BE2C (cell line): ENCODE measurements at regions not wholly inside any gene's neighbourhood (a gene's known extent, or its start where the extent isn't known, plus 50 kb on each side); places are given as distances from the start of the nearest gene placed in this dataset.

Source experiments
- DNase-seq: peaks from one replicate; pipeline ENCODE4 v3.0.0-alpha.2; 2020
- H3K27me3 ChIP-seq: fragments of 250-450 bp; sonication (Bioruptor Pico); 2 replicates; pipeline ENCODE4 v1.5.1; 2020; ENCODE audit warnings: mild to moderate bottlenecking
- H3K36me3 ChIP-seq: fragments of 250-450 bp; sonication (Bioruptor Pico); 2 replicates; pipeline ENCODE4 v1.5.1; 2020; ENCODE audit warnings: mild to moderate bottlenecking
- H3K4me1 ChIP-seq: fragments of 250-450 bp; sonication (Bioruptor Pico); 2 replicates; pipeline ENCODE4 v1.5.1; 2020
- H3K4me3 ChIP-seq: 2 replicates; pipeline ENCODE4 v1.5.1; 2011; ENCODE audit warnings: low read depth, low read length
- H3K9me3 ChIP-seq: fragments of 250-450 bp; sonication (Bioruptor Pico); 2 replicates; pipeline ENCODE4 v1.5.1; 2020
- TF ChIP-seq, protein P1 (sequence below): IDR thresholded peaks from 2 replicates; pipeline ENCODE4 v1.5.1; 2012; ENCODE audit warnings: mild to moderate bottlenecking, low read depth, low read length

DNA sequence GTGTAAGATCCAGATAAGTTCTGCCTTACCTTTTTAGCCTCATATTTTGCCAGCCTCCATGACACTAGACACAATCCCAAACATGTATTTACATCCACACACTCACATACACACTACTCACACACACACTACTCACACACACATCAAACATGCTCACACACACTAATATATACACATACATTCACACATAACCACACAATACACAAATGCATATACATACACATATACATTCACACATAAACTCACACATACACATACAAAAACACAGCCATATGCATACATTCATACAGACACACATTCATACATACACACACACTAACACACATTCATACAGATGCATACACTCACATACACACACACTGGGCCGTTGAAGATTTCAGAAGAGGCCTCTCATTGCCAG lies 109.5 kb downstream of the MAIP1 start:
- TF ChIP-seq, protein P1, sequence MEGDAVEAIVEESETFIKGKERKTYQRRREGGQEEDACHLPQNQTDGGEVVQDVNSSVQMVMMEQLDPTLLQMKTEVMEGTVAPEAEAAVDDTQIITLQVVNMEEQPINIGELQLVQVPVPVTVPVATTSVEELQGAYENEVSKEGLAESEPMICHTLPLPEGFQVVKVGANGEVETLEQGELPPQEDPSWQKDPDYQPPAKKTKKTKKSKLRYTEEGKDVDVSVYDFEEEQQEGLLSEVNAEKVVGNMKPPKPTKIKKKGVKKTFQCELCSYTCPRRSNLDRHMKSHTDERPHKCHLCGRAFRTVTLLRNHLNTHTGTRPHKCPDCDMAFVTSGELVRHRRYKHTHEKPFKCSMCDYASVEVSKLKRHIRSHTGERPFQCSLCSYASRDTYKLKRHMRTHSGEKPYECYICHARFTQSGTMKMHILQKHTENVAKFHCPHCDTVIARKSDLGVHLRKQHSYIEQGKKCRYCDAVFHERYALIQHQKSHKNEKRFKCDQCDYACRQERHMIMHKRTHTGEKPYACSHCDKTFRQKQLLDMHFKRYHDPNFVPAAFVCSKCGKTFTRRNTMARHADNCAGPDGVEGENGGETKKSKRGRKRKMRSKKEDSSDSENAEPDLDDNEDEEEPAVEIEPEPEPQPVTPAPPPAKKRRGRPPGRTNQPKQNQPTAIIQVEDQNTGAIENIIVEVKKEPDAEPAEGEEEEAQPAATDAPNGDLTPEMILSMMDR: no peak
- DNase-seq: no peak
- H3K36me3 ChIP-seq: no peaks in the 10 kb centered on the region
- no peaks in the 10 kb centered on the region for H3K9me3 ChIP-seq
- H3K27me3 ChIP-seq: no peaks in the 10 kb centered on the region
- H3K4me3 ChIP-seq: no peak overlapping the region
- H3K4me1 ChIP-seq: peaks cover 17% of the 10 kb centered on the region

DNA sequence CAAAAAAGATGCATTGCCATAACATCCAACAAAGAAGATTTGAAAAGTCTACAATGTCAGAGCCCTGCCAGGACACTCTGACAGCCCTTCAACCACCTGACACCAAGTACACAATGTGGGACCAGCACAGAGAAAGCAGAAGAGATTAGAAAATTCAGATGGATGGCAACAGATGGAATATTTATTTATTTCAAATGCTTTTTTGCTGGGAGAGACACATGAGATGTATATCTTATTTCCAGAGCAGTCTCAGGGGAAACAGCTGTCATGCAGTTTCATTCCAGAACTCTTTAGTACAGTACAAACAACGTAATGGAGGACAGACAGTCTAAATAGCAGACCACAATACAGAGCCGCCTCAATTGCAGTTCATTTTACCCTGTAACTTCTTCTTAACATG lies 110.1 kb downstream of the MAIP1 start:
- no peaks in the 10 kb centered on the region for H3K9me3 ChIP-seq
- H3K36me3 ChIP-seq: no peaks in the 10 kb centered on the region
- H3K4me1 ChIP-seq: peaks cover 17% of the 10 kb centered on the region
- no peaks in the 10 kb centered on the region for H3K27me3 ChIP-seq
- TF ChIP-seq, protein P1: no peak
- H3K4me3 ChIP-seq: no peak overlapping the region
- DNase-seq: no peak

DNA sequence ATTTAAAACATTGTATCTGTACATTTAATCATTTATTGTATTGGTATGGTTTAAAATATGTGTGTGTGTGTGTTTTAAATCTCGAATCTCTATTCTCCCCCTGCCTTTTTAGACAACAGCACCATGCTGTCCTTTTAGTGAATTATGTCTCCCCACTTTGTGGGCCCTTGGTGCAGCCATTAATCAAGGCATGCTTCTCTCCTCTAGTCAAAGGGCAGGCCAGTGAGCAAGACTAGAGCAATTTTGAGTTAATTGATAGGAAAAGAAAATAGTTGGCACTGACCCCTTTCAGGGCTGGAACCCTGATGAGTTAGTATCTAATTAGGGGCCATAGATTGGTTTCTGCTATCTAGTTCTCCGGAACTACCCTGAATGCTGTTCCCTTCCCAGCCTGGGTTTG lies 111.0 kb downstream of the MAIP1 start:
- Histone ChIP-seq H3K4me3 (no peak overlapping the region), H3K9me3 (no peaks in the 10 kb centered on the region), H3K27me3 (no peaks in the 10 kb centered on the region), H3K4me1 (peaks cover 17% of the 10 kb centered on the region), H3K36me3 (no peaks in the 10 kb centered on the region)
- DNase-seq: no peak
- TF ChIP-seq, protein P1: no peak

DNA sequence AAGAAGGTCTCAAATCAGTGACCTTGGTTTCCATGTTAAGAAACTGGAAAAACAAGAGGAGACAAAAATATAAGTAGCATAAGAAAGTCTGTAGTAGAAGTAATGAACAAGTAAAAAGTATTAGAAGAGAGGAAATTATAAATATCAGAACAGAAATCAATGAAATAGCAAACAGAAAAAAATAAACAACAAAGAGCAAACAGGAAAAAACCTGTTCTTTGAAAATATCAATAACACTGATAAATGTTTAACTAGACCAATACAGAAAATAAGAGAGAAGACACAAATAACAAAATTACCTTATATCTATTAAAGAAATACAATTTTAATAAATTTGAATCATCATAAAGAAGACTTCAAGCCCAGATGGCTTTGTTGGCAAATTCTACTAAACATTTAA lies 113.3 kb downstream of the MAIP1 start:
- Histone ChIP-seq H3K4me1 (peaks cover 13% of the 10 kb centered on the region), H3K9me3 (no peaks in the 10 kb centered on the region)

DNA sequence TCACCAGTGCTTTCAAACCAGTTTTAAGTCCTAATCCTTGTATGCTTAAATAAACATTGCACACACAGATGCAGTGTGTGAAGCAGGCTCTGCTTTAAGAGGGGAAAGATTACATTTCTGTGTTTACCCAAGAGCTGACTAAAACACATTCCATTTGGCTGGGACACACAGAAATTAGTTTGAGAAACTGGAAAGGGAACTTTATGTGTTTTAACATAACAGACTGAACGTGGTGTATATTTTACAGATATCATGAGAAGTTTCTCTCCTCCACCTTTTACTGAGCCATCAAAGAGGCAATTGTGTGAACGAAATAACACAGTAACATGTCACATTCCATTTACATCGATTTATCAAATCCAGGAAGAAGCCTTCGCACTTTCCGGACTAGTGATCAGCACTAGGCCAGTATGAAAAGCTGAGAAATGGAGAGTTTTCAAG lies 121.8 kb downstream of the MAIP1 start:
- Histone ChIP-seq H3K36me3 (no peaks in the 10 kb centered on the region), H3K27me3 (no peaks in the 10 kb centered on the region), H3K4me1 (no peaks in the 10 kb centered on the region), H3K9me3 (no peaks in the 10 kb centered on the region), H3K4me3 (no peak overlapping the region)
- TF ChIP-seq, protein P1: no peak
- DNase-seq: no peak

More for the DNA sequence above, 113.3 kb downstream of the MAIP1 start:
- Histone ChIP-seq H3K36me3 (no peaks in the 10 kb centered on the region), H3K4me3 (no peak overlapping the region), H3K27me3 (no peaks in the 10 kb centered on the region)
- TF ChIP-seq, protein P1: no peak
- no peak for DNase-seq

DNA sequence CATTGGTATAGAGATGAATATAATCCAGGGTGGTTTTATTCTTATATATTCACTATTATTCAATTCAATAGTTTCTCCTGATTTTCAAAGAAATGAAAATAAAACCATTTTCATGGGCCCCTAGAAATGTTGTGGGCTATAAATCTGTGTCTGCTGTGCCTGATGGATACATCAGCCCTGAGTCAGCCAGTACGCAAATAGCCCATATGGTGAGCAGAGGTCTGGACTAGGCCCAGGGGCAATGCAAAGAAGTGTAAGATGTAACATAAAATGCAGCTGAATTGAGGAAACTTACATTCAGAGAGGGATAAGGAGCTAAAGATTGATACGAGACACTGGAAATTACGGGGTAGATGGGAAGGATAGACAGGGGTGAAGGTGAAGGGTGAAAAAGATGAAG lies 122.5 kb downstream of the MAIP1 start:
- Histone ChIP-seq H3K36me3 (no peaks in the 10 kb centered on the region), H3K4me3 (no peak overlapping the region), H3K9me3 (no peaks in the 10 kb centered on the region), H3K27me3 (no peaks in the 10 kb centered on the region), H3K4me1 (no peaks in the 10 kb centered on the region)
- no peak for DNase-seq
- TF ChIP-seq, protein P1: no peak
